HG03521 (cell line): ENCODE measurements at regions not wholly inside any gene's neighbourhood (a gene's known extent, or its start where the extent isn't known, plus 50 kb on each side); places are given as distances from the start of the nearest gene placed in this dataset.

Source experiments
- ATAC-seq: cut with Tn5 transposase; IDR thresholded peaks from one replicate; pipeline ENCODE4 v1.9.1; 2021; ENCODE audit warnings: mild to moderate bottlenecking, moderate library complexity; ENCODE audit not compliant: unreplicated experiment

DNA sequence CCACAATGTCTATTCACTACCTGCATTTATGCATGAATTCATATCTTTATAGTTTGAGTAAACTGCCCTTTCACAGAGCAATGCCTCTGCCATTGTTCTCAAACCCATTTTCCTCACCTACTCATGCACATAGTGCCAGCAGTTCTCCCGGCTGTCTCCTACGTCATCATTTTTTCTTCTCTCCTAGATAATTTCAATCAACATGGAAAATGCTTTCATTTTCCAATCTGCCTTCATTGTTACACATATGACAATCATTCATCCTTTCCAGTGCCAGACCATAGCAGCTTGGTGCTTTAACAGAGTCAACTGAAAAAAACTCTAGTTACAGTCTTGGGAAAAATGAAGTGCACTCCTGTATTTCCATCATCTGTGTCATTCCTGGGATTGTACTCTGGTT is 514.8 kb upstream of the CTNND2 start:
- no peak for ATAC-seq

DNA sequence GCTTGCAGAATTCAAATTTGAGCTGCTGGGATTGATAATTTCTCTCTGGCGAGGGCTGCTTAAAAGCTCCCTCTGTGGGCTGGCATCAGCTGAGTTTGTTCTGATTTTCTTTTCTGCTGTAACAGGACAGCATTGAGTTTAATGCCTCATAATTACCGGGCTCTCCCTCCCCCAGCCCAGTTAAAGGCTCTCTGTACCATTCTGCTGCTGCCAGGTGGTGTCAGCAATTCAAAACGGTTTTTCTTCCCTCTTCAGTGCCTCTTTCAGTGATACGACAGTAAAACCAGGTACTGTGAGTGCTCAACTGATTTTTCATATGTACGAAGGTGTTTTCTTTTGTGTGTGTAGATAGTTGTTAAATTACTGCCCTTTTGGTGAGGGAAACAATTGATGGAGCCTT is 509.3 kb upstream of the CTNND2 start:
- no peak for ATAC-seq

DNA sequence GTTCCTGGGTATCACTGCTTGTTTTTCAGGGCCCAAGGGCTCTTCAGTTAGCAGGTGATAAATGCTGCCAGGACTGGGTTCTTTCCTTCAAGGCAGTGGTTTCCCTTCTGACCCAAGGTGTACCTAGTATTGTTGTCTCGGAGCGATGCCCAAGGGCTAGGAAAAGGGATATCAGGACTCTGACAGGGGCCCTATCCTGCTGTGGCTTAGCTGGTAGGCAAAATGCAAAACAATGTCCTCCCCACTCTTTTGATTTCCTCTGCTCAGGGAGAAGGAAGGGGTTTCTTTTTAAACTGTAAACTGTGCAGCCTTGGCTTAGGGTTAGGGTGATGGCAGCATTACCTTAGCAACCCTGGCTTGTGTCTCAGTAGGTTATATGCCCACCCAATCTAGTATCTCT is 508.8 kb upstream of the CTNND2 start:
- no peak for ATAC-seq

- no peak for ATAC-seq
Observed at GRCh38 chr5:12399868-12400267, 495.6 kb upstream of the CTNND2 start.

DNA sequence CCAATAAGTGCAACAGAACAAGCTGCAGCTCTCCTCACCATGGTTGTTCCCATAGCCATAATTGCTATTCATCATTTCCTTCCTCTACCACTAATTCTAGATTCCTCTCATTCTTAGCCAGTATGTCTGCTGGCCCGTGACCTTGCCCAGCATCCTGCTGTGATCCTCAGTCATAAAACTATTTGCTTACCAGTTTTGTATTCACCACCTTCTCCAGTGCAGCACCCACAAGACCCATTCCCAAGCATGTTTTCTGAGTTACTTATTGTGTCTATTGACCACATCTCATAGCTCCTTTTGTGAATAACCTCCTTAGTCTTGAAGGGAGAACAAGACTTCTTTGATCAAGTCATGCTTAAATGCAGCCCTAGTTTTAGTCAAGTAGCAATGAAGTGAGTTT is 488.0 kb upstream of the CTNND2 start:
- ATAC-seq = no peak

- no peak for ATAC-seq
Observed at GRCh38 chr5:12385095-12385494, 480.8 kb upstream of the CTNND2 start.

GRCh38 chr5:12384005-12384404 is 479.8 kb upstream of the CTNND2 start:
- no peak for ATAC-seq

DNA sequence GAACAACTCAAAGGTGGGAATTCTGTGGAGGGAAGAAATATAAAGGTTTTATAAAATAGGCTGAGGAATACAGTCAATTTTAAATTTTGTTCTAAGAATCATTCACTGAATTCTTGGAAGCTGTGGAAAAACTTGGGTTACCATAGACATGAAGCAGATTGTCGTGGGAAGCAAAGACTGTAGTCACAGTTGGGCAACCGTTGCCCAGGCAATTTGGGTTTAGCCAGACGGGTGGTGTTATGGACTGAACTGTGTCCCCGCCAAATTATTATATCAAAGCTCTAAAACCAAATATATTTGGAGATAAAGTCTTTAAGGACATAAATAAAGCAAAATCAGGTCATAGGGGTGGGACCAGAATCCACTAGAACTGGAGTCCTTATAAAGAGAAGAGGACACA is 463.7 kb upstream of the CTNND2 start:
- no peak for ATAC-seq

- ATAC-seq = no peak
Observed at GRCh38 chr5:12360218-12360617, 456.0 kb upstream of the CTNND2 start.

GRCh38 chr5:12358371-12359090 is 454.3 kb upstream of the CTNND2 start:
- no peak for ATAC-seq

DNA sequence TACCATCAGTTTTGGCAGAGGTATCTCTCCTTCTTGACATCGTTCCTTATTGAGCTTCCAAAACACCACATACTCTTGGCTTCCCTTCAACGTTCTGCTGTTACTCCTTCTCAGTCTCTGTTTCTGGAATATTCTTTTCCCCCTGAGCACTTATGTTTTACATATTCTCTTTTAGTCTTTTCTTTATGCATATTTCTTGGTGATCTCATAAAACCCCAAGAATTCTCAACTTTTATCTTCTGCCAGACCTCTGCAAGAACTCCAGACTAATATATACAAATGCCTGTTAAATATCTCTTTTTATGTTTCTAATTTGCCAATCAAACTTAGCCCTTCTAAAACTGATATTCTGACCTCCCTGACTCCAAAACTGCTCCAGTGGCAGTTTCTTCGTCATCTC is 453.4 kb upstream of the CTNND2 start:
- ATAC-seq = no peak

GRCh38 chr5:12354686-12355085 is 450.4 kb upstream of the CTNND2 start:
- no peak for ATAC-seq

GRCh38 chr5:12343558-12343957 is 439.3 kb upstream of the CTNND2 start:
- no peak for ATAC-seq

GRCh38 chr5:12335938-12336337 is 431.7 kb upstream of the CTNND2 start:
- ATAC-seq = no peak

GRCh38 chr5:12332480-12332879 is 428.2 kb upstream of the CTNND2 start:
- no peak for ATAC-seq

- ATAC-seq = no peak
Observed at GRCh38 chr5:12330993-12331588, 426.8 kb upstream of the CTNND2 start.

GRCh38 chr5:12330381-12330780 is 426.1 kb upstream of the CTNND2 start:
- no peak for ATAC-seq

DNA sequence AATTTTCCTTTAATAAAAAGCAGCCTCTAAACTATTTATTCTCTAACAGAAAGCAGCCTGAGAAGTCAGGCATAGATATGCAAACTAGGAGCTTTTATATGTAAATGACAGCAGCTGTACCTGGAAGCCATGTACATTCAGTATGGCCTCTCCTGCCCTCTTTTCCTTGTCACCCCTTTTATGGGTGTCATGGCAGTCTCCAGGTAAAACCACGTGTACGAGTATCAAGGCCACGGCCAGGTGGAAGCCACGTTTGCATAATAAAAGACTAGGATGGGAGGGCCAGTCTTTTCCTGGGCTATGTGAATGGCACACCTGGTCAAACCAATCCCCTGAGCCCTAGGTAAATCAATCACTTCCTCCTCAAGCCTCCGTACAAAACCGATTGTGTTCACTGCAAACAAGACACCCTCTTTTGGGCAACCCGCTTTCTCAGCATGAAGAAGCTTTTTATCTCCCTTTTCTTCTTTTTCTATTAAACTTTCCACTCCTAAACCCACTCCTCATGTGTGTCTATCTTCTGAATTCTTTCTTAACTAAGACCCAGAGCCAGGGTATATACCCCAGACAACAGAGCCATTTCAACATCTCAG is 419.5 kb upstream of the CTNND2 start:
- ATAC-seq = no peak

DNA sequence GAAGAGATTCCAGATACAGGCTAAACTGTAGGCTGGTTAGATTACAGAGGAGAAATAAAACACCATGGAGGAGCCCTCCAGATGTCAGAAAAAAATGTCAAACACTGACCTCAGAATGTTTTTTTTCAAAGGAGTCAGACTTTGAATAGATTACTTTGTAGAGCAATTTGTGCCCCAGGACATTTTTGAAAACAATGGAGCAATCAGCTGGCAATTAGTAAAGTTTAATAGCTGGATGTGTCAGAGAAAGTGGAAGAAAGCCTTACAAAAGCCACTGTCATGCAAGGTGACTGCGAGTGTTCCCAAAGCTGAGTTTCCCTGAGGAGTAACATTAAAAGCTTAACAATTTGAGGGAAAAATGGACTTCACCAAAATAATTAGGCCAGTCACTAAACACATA is 417.8 kb upstream of the CTNND2 start:
- no peak for ATAC-seq

GRCh38 chr5:12320331-12320730 is 416.1 kb upstream of the CTNND2 start:
- ATAC-seq = no peak

GRCh38 chr5:12316812-12317211 is 412.6 kb upstream of the CTNND2 start:
- no peak for ATAC-seq

DNA sequence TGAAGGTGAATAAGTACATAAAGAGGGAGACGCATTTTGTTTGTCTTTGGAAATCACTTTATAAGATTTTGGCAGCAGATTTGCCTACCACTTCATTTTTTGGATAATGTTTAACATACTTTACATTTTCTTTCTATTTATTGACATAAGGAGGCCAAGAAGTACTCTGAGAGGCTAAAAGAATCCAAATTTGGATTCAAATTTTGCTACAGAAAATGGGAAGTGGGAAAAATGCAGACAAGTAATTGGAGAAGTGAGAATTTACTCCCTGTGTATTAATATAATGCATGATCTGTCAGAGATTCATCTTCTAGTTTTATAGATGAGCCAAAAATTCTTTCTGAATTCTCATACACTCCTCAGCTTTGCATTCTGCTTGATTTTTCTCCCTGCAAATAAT is 411.2 kb upstream of the CTNND2 start:
- ATAC-seq = no peak

- ATAC-seq = no peak
Observed at GRCh38 chr5:12313602-12314001, 409.4 kb upstream of the CTNND2 start.
